ENCODE measurements at regions not wholly inside any gene's neighbourhood (a gene's known extent, or its start where the extent isn't known, plus 50 kb on each side); places are given as distances from the start of the nearest gene placed in this dataset.

- TF ChIP-seq POLR2A (IDR thresholded peaks at IDR 0.05): no peak
- no peak for TF ChIP-seq CTCF (IDR thresholded peaks at IDR 0.05)
Measured at GRCh38 chr2:3132966-3133365, 244.7 kb downstream of the EIPR1 start.

All from body of pancreas (tissue), 4 donors.